HEK293T (cell line): ENCODE measurements at regions not wholly inside any gene's neighbourhood (a gene's known extent, or its start where the extent isn't known, plus 50 kb on each side); places are given as distances from the start of the nearest gene placed in this dataset.

Source experiments
- ARNT ChIP-seq: fragments of 450-650 bp; IDR thresholded peaks from 2 replicates; pipeline ENCODE4 v1.6.1; 2017; ENCODE audit warnings: mild to moderate bottlenecking
- ELF4 ChIP-seq: fragments of 450-650 bp; IDR thresholded peaks from 2 replicates; pipeline ENCODE4 v1.6.1; 2017; ENCODE audit warnings: antibody characterized with exemption
- FOXA1 ChIP-seq: fragments of 450-650 bp; IDR thresholded peaks from 2 replicates; pipeline ENCODE4 v1.6.1; 2016; ENCODE audit warnings: mild to moderate bottlenecking
- FOXM1 ChIP-seq: fragments of 450-650 bp; IDR thresholded peaks from 2 replicates; pipeline ENCODE4 v1.6.1; 2017; ENCODE audit warnings: mild to moderate bottlenecking, borderline replicate concordance
- HDGF ChIP-seq: fragments of 450-650 bp; IDR thresholded peaks from 2 replicates; pipeline ENCODE4 v1.6.1; 2017; ENCODE audit warnings: antibody characterized with exemption, borderline replicate concordance
- SP1 ChIP-seq: fragments of 450-650 bp; IDR thresholded peaks from 2 replicates; pipeline ENCODE4 v1.6.1; 2017
- TARDBP ChIP-seq: fragments of 450-650 bp; IDR thresholded peaks from 2 replicates; pipeline ENCODE4 v1.6.1; 2016

GRCh38 chr16:87221633-87222032 is 95.6 kb downstream of the C16orf95 start:
- TF ChIP-seq FOXM1 (no peak), ARNT (no peak), TARDBP (no peak), SP1 (no peak), ELF4 (no peak), FOXA1 (no peak), HDGF (no peak)
